Neural cell (in vitro differentiated cells): ENCODE measurements at regions not wholly inside any gene's neighbourhood (a gene's known extent, or its start where the extent isn't known, plus 50 kb on each side); places are given as distances from the start of the nearest gene placed in this dataset.

Source experiments
- H2AFZ ChIP-seq: fragments of 200-600, 300-800 bp; sonication (generic), shearing (Covaris generic); 2 replicates; pipeline ENCODE4 v1.6.0; 2014; ENCODE audit warnings: low read depth, mild to moderate bottlenecking, antibody characterized with exemption, low read length, moderate library complexity
- H3F3A ChIP-seq: fragments of 200-600 bp; shearing (Covaris generic); 2 replicates; pipeline ENCODE4 v1.6.1; 2016; ENCODE audit warnings: mild to moderate bottlenecking, moderate library complexity, mixed read lengths, antibody characterized with exemption, low read length; ENCODE audit not compliant: insufficient read depth, poor library complexity, severe bottlenecking
- H3K27ac ChIP-seq: fragments of 200-600, 300-800 bp; sonication (generic), shearing (Covaris generic); 2 replicates; pipeline ENCODE4 v1.5.1; 2014; ENCODE audit warnings: mild to moderate bottlenecking, low read length, moderate library complexity
- H3K27me3 ChIP-seq: fragments of 300-800, 200-600 bp; sonication (generic), shearing (Covaris generic); 2 replicates; pipeline ENCODE4 v1.6.0; 2014; ENCODE audit warnings: mild to moderate bottlenecking, low read depth, low read length, moderate library complexity; ENCODE audit not compliant: insufficient read depth
- H3K36me3 ChIP-seq: fragments of 300-800, 200-600 bp; sonication (generic), shearing (Covaris generic); 2 replicates; pipeline ENCODE4 v1.5.1; 2014; ENCODE audit warnings: mild to moderate bottlenecking, antibody characterized with exemption, low read length, moderate library complexity; ENCODE audit not compliant: insufficient read depth
- H3K4me2 ChIP-seq: fragments of 300-800, 200-600 bp; sonication (generic), shearing (Covaris generic); 2 replicates; pipeline ENCODE4 v1.6.0; 2014; ENCODE audit warnings: mild to moderate bottlenecking, low read length
- H3K4me3 ChIP-seq: fragments of 300-800, 200-600 bp; sonication (generic), shearing (Covaris generic); 2 replicates; pipeline ENCODE4 v1.5.1; 2014; ENCODE audit warnings: mild to moderate bottlenecking, low read length, moderate library complexity
- H3K79me2 ChIP-seq: fragments of 200-600 bp; shearing (Covaris generic); replicated peaks from 2 replicates; pipeline ENCODE4 v1.6.0; 2014; ENCODE audit warnings: mild to moderate bottlenecking, low read length, moderate library complexity; ENCODE audit not compliant: insufficient read depth
- H3K9ac ChIP-seq: fragments of 300-800, 200-600 bp; sonication (generic), shearing (Covaris generic); 2 replicates; pipeline ENCODE4 v1.6.1; 2016; ENCODE audit warnings: mild to moderate bottlenecking, low read length, mixed read lengths
- H3K9me2 ChIP-seq: fragments of 200-600 bp; shearing (Covaris generic); 2 replicates; pipeline ENCODE4 v1.6.1; 2016; ENCODE audit warnings: mild to moderate bottlenecking, low read length, mixed read lengths; ENCODE audit not compliant: insufficient read depth
- H3K9me3 ChIP-seq: fragments of 200-600, 300-800 bp; sonication (generic), shearing (Covaris generic); 2 replicates; pipeline ENCODE4 v1.6.1; 2016; ENCODE audit warnings: mild to moderate bottlenecking, mixed run types, low read length, moderate library complexity, mixed read lengths
- H4K20me1 ChIP-seq: fragments of 200-600 bp; shearing (Covaris generic); 2 replicates; pipeline ENCODE4 v1.6.1; 2016; ENCODE audit warnings: mild to moderate bottlenecking, mixed run types; ENCODE audit not compliant: insufficient read depth
- EP300 ChIP-seq: fragments of 450-650 bp; conservative IDR thresholded peaks from 2 replicates; pipeline ENCODE4 v1.6.1; 2014; ENCODE audit warnings: antibody characterized with exemption, mild to moderate bottlenecking, moderate library complexity; ENCODE audit not compliant: poor library complexity, severe bottlenecking
- EZH2 ChIP-seq: fragments of 200-600, 300-800 bp; shearing (Covaris generic), sonication (generic); IDR thresholded peaks from 2 replicates; pipeline ENCODE4 v1.6.1; 2014; ENCODE audit warnings: antibody characterized with exemption, low read length, borderline replicate concordance, mild to moderate bottlenecking; ENCODE audit not compliant: insufficient read depth, poor library complexity, severe bottlenecking
- MXI1 ChIP-seq: fragments of 450-650 bp; conservative IDR thresholded peaks from 2 replicates; pipeline ENCODE4 v1.6.1; 2014; ENCODE audit warnings: antibody characterized with exemption, mild to moderate bottlenecking; ENCODE audit not compliant: poor library complexity, severe bottlenecking
- POLR2AphosphoS5 ChIP-seq: IDR thresholded peaks from 2 replicates; pipeline ENCODE4 v1.6.1; 2012
- RAD21 ChIP-seq: fragments of 450-650 bp; conservative IDR thresholded peaks from 2 replicates; pipeline ENCODE4 v1.6.1; 2014; ENCODE audit warnings: antibody characterized with exemption, mild to moderate bottlenecking, moderate library complexity
- SMC3 ChIP-seq: fragments of 450-650 bp; conservative IDR thresholded peaks from 2 replicates; pipeline ENCODE4 v1.6.1; 2014; ENCODE audit warnings: antibody characterized with exemption, mild to moderate bottlenecking, moderate library complexity; ENCODE audit not compliant: poor library complexity
- TAF1 ChIP-seq: IDR thresholded peaks from 2 replicates; pipeline ENCODE4 v1.6.1; 2012; ENCODE audit warnings: low read depth
- TF ChIP-seq, protein P1 (sequence below): fragments of 450-650 bp; IDR thresholded peaks from 2 replicates; pipeline ENCODE4 v1.5.1; 2014; ENCODE audit warnings: antibody characterized with exemption, mild to moderate bottlenecking, moderate library complexity; ENCODE audit not compliant: poor library complexity, severe bottlenecking
- TF ChIP-seq, protein P2 (sequence below): IDR thresholded peaks from 2 replicates; pipeline ENCODE4 v1.6.1; 2012; ENCODE audit warnings: borderline replicate concordance

DNA sequence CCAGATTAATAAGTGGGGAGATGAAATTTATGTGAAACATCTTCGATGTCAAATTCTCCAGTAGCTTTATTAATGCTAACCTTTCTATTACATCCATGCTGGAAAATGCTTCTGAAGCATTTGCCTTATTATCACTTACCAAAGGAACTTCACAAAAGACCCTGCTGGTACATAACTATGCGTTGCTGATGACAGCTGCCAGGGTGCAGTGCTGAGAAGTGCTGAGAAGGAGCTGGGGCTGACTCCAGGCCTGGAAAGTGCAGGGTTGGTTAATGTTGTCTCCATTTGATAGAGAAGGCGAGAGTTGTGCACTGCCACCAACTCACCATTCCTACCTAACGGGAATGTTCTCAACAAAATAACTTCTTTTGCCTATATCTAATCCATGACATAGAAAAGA lies 736.0 kb upstream of the NR2F2 start:
- H2AFZ ChIP-seq: no peak overlapping the region
- no peak overlapping the region for H3K9ac ChIP-seq

DNA sequence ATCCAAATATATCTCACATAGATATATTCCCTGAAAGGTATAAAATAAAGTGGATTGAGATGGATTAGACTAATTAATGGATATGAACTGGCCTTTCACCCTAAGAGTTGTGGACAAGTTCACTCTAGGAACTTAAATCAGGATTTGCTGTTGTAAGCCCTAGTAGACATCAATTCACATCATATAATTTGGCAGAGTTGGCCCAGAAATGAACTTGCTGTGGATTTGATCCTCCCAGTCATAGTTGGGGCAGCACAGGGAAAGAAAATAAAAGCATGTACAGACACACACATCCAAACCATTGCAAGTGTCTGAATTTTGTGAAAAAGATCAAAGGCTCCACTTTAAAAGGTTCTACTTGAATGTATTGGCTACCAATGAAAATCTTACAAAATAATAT lies 734.7 kb upstream of the NR2F2 start:
- no peak overlapping the region for H3K4me2 ChIP-seq
- no peak for TF ChIP-seq TAF1
- TF ChIP-seq, protein P1, sequence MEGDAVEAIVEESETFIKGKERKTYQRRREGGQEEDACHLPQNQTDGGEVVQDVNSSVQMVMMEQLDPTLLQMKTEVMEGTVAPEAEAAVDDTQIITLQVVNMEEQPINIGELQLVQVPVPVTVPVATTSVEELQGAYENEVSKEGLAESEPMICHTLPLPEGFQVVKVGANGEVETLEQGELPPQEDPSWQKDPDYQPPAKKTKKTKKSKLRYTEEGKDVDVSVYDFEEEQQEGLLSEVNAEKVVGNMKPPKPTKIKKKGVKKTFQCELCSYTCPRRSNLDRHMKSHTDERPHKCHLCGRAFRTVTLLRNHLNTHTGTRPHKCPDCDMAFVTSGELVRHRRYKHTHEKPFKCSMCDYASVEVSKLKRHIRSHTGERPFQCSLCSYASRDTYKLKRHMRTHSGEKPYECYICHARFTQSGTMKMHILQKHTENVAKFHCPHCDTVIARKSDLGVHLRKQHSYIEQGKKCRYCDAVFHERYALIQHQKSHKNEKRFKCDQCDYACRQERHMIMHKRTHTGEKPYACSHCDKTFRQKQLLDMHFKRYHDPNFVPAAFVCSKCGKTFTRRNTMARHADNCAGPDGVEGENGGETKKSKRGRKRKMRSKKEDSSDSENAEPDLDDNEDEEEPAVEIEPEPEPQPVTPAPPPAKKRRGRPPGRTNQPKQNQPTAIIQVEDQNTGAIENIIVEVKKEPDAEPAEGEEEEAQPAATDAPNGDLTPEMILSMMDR: no peak
- TF ChIP-seq MXI1: no peak
- no peak for TF ChIP-seq EP300
- TF ChIP-seq, protein P2, sequence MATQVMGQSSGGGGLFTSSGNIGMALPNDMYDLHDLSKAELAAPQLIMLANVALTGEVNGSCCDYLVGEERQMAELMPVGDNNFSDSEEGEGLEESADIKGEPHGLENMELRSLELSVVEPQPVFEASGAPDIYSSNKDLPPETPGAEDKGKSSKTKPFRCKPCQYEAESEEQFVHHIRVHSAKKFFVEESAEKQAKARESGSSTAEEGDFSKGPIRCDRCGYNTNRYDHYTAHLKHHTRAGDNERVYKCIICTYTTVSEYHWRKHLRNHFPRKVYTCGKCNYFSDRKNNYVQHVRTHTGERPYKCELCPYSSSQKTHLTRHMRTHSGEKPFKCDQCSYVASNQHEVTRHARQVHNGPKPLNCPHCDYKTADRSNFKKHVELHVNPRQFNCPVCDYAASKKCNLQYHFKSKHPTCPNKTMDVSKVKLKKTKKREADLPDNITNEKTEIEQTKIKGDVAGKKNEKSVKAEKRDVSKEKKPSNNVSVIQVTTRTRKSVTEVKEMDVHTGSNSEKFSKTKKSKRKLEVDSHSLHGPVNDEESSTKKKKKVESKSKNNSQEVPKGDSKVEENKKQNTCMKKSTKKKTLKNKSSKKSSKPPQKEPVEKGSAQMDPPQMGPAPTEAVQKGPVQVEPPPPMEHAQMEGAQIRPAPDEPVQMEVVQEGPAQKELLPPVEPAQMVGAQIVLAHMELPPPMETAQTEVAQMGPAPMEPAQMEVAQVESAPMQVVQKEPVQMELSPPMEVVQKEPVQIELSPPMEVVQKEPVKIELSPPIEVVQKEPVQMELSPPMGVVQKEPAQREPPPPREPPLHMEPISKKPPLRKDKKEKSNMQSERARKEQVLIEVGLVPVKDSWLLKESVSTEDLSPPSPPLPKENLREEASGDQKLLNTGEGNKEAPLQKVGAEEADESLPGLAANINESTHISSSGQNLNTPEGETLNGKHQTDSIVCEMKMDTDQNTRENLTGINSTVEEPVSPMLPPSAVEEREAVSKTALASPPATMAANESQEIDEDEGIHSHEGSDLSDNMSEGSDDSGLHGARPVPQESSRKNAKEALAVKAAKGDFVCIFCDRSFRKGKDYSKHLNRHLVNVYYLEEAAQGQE: no peak
- TF ChIP-seq EZH2: no peak
- TF ChIP-seq RAD21: no peak
- no peak for TF ChIP-seq SMC3
- no peak for TF ChIP-seq POLR2AphosphoS5
- no peaks in the 10 kb centered on the region for H3K9me2 ChIP-seq

More for the DNA sequence above, 736.0 kb upstream of the NR2F2 start:
- no peak overlapping the region for H3K27ac ChIP-seq
- H3K9me3 ChIP-seq: no peaks in the 10 kb centered on the region
- no peaks in the 10 kb centered on the region for H3K27me3 ChIP-seq
- no peaks in the 10 kb centered on the region for H3F3A ChIP-seq
- no peaks in the 10 kb centered on the region for H3K36me3 ChIP-seq
- TF ChIP-seq MXI1: no peak
- TF ChIP-seq, protein P1: peak; percentile 14
- TF ChIP-seq POLR2AphosphoS5: peak; percentile 29
- peak; percentile 17 for TF ChIP-seq RAD21
- peak; percentile 52 for TF ChIP-seq EP300
- no peak overlapping the region for H3K4me2 ChIP-seq
- no peak overlapping the region for H3K4me3 ChIP-seq
- no peaks in the 10 kb centered on the region for H3K79me2 ChIP-seq
- no peaks in the 10 kb centered on the region for H4K20me1 ChIP-seq
- H3K9me2 ChIP-seq: no peaks in the 10 kb centered on the region

More for the DNA sequence above, 734.7 kb upstream of the NR2F2 start:
- no peaks in the 10 kb centered on the region for H3K27me3 ChIP-seq
- no peak overlapping the region for H3K27ac ChIP-seq
- no peaks in the 10 kb centered on the region for H3K9me3 ChIP-seq
- no peaks in the 10 kb centered on the region for H3K36me3 ChIP-seq
- H4K20me1 ChIP-seq: no peaks in the 10 kb centered on the region
- no peak overlapping the region for H3K4me3 ChIP-seq
- H3K9ac ChIP-seq: no peak overlapping the region
- no peaks in the 10 kb centered on the region for H3F3A ChIP-seq
- no peak overlapping the region for H2AFZ ChIP-seq
- no peaks in the 10 kb centered on the region for H3K79me2 ChIP-seq
